Hepatocyte (in vitro differentiated cells): ENCODE measurements at regions not wholly inside any gene's neighbourhood (a gene's known extent, or its start where the extent isn't known, plus 50 kb on each side); places are given as distances from the start of the nearest gene placed in this dataset.

Source experiments
- EZH2 ChIP-seq: fragments of 200-600 bp; sonication (generic); IDR thresholded peaks from 2 replicates; pipeline ENCODE4 v1.6.1; 2016; ENCODE audit warnings: antibody characterized with exemption, mild to moderate bottlenecking, borderline replicate concordance
- EZH2phosphoT487 ChIP-seq: fragments of 200-600 bp; sonication (generic); IDR thresholded peaks from one replicate; pipeline ENCODE4 v1.6.1; 2018; ENCODE audit warnings: antibody characterized with exemption, mild to moderate bottlenecking, low read depth, moderate library complexity; ENCODE audit not compliant: unreplicated experiment, severe bottlenecking
- TF ChIP-seq, protein P1 (sequence below): fragments of 200-600 bp; sonication (generic); IDR thresholded peaks from 2 replicates; pipeline ENCODE4 v1.5.1; 2016; ENCODE audit warnings: antibody characterized with exemption, mild to moderate bottlenecking; ENCODE audit not compliant: poor library complexity

DNA sequence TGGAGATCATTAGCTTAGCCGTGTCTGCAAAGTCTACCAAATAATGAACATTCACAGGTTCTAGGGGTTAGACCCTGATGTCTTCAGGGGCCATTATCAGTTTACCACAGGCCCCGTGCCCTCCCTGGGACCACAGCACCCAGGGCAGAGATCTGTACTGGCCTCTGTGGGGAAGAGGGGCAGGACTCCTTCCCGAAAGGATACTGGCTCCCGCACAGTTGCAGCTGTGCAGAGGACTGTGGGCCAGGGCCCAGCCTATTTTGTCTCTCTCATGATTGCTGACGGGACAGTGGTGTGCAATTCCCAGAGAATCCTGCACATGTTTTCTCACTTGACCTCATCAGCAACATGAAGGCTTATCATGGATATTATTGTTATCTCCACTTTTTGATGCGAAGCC, 243.9 kb downstream of the GLRX3 start:
- TF ChIP-seq, protein P1, sequence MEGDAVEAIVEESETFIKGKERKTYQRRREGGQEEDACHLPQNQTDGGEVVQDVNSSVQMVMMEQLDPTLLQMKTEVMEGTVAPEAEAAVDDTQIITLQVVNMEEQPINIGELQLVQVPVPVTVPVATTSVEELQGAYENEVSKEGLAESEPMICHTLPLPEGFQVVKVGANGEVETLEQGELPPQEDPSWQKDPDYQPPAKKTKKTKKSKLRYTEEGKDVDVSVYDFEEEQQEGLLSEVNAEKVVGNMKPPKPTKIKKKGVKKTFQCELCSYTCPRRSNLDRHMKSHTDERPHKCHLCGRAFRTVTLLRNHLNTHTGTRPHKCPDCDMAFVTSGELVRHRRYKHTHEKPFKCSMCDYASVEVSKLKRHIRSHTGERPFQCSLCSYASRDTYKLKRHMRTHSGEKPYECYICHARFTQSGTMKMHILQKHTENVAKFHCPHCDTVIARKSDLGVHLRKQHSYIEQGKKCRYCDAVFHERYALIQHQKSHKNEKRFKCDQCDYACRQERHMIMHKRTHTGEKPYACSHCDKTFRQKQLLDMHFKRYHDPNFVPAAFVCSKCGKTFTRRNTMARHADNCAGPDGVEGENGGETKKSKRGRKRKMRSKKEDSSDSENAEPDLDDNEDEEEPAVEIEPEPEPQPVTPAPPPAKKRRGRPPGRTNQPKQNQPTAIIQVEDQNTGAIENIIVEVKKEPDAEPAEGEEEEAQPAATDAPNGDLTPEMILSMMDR, result no peak
- no peak for TF ChIP-seq EZH2phosphoT487
- TF ChIP-seq EZH2, result no peak
